Stimulated activated CD4-positive, alpha-beta T cell treated with anti-CD3 and anti-CD28 coated beads, Interleukin-4, amount 100 ng/mL, for 4 hours (primary cell): ENCODE measurements at regions not wholly inside any gene's neighbourhood (a gene's known extent, or its start where the extent isn't known, plus 50 kb on each side); places are given as distances from the start of the nearest gene placed in this dataset.

Experiments
- DNase-seq, 2 experiments: peaks; one replicate each; pipeline ENCODE4 v3.0.0-alpha.2; 2020

DNA sequence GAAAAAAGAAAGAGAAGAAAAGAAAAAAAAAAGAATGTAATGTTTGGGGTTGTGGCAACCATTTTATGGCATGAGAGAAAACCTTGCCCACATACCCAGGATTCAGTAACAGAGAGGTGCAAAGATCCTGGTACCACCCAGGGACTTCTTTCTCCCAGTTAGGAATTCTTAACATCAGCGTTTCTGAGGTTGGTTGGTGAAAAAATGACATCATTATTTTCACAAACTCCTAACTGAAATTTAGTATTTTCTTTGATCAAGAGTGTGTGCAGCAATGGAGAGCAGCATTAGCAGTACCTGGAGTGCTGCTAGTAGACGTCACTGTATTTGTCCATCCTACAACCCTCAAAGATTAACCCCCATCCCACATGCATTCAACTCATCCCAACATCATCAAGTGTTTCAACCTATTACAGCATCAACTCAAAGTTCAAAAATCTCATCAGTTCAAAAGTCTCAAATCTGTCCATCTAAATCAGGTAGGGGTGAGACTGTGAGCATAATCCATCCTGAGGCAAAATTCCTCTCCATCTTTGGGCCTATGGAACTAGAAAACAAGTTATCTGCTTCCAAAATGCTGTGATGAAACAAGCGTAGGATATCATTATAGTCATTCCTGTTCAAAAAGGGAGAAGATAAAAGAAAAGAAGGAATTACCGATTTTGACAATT, 60.1 kb upstream of the MSX2 start:
- no peak for DNase-seq

DNA sequence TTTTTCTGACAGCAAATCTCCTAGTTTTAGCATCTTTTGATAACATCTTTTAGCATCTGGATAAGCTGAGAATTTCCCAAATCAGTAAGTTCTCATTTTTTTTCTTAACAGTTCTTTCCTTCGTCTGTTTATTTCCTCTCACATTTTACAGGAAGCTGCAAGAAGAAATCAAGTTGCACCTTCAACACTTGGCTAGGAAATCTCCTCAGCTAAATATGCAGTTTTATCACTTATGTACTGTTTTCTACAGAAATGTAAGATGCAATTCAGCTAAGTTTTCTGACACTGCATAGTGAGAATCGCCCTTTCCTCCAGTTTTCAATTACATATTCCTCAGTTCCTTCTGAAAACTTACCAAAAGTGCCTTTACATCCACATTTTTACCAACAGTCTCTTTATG, 59.0 kb upstream of the MSX2 start:
- no peak for DNase-seq

DNA sequence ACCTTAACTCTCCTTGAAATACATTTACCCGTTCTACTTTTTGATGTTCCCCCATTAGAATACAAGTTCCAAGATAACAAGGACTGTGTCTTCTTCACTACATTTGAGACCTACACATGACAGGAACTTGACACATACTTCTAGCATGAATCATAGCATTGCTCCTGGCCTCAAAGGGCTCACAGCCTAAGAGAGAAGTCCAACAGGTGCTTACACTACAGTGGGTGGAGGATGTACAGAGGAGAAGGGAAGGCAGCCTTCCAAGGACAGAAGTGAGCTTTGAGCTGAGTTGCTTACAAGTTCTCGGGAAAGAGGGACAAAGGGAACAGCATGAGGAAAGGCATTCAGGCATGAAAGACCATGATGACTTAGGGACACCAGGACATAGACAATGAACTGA, 56.9 kb upstream of the MSX2 start:
- DNase-seq: no peak

DNA sequence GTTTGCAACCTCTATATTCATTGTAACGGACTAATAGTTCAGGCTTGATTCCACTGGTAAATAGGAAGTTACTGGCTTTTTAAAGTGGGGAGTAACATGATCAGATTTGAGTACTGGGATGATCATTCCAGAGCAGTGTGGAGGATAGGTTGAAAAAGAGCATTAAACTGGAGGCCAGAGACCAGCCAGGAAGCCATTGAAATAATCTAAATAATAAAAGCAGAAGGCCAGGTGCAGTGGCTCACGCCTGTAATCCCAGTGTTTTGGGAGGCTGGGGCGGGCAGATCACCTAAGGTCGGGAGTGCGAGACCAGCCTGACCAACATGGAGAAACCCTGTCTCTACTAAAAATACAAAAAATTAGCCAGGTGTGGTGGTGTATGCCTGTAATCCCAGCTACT, 56.0 kb upstream of the MSX2 start:
- DNase-seq: no peak
